ENCODE measurements at regions not wholly inside any gene's neighbourhood (a gene's known extent, or its start where the extent isn't known, plus 50 kb on each side); places are given as distances from the start of the nearest gene placed in this dataset.

DNA sequence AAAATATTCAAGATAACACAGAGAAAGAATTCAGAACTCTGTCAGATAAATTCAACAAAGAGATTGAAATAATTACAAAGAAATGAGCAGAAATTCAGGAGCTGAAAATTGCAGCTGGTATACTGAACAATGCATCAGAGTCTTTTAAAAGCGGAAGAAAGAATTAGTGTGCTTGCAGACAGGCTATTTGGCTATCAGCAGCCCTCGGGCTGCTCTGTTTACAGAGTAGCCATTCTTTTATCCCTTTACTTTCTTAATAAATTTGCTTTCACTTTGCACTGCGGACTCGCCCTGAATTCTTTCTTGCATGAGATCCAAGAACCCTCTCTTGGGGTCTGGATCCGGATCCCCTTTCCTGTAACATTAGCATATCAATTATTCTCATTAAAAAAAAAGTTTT, 1040.0 kb downstream of the SORCS3 start:
- no peak overlapping the region for H3K4me3 ChIP-seq (ENCODE audit: low read depth, low read length)
- POLR2A ChIA-PET, result no interaction called here
- no peak for DNase-seq
- Mint-ChIP-seq H3K4me1 (ENCODE audit: low read depth, unreplicated experiment) (no peaks in the 10 kb centered on the region), H3K9me3 (ENCODE audit: unreplicated experiment) (peaks cover 6% of the 10 kb centered on the region), H3K36me3 (ENCODE audit: insufficient read depth, unreplicated experiment) (no peaks in the 10 kb centered on the region), H3K27ac (ENCODE audit: unreplicated experiment) (no peak overlapping the region), H3K4me3 (ENCODE audit: unreplicated experiment) (no peak overlapping the region), H3K27me3 (ENCODE audit: insufficient read depth, unreplicated experiment) (no peaks in the 10 kb centered on the region)
- intact Hi-C loops (cut with micrococcal nuclease; ENCODE audit: unreplicated experiment), result no loop called here
- BruUV-seq (replicated peaks), result no TSS peak
- TF ChIP-seq, protein P1, sequence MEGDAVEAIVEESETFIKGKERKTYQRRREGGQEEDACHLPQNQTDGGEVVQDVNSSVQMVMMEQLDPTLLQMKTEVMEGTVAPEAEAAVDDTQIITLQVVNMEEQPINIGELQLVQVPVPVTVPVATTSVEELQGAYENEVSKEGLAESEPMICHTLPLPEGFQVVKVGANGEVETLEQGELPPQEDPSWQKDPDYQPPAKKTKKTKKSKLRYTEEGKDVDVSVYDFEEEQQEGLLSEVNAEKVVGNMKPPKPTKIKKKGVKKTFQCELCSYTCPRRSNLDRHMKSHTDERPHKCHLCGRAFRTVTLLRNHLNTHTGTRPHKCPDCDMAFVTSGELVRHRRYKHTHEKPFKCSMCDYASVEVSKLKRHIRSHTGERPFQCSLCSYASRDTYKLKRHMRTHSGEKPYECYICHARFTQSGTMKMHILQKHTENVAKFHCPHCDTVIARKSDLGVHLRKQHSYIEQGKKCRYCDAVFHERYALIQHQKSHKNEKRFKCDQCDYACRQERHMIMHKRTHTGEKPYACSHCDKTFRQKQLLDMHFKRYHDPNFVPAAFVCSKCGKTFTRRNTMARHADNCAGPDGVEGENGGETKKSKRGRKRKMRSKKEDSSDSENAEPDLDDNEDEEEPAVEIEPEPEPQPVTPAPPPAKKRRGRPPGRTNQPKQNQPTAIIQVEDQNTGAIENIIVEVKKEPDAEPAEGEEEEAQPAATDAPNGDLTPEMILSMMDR (IDR thresholded peaks at IDR 0.05; ENCODE audit: insufficient read depth in 1 of 2, low read depth in 1 of 2, low read length in 1 of 2, severe bottlenecking in 1 of 2, unreplicated experiment in 1 of 2), result no peak
- H3K9me3 ChIP-seq, result no peaks in the 10 kb centered on the region
- H3K36me3 ChIP-seq (ENCODE audit: control insufficient read depth, insufficient read depth, low read length), result no peaks in the 10 kb centered on the region
- no peaks in the 10 kb centered on the region for H3K4me1 ChIP-seq
- no peaks in the 10 kb centered on the region for H3K27me3 ChIP-seq (replicated peaks; ENCODE audit: control insufficient read depth, insufficient read depth, low read length)
- CTCF ChIA-PET, result no interaction called here

DNA sequence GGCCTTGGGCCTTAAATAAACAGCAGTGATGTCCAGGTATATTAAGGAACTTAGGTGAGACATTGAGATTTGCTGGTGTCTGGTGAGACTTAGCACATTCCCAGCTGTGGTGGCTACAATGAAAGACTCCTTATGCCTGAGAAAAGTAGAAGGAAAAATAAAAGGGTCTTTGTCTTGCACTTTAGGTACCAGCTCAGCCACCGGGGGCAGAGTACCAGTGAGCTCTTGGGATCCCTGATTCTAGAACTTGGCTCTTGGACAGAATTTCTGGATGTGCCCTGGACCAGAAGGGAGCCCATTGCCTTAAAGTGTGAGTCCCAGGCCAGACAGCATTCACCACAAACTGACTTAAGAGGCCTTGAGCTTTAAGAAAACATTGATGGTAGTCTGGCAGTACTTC, 1038.7 kb downstream of the SORCS3 start:
- no peaks in the 10 kb centered on the region for H3K9me3 ChIP-seq

DNA sequence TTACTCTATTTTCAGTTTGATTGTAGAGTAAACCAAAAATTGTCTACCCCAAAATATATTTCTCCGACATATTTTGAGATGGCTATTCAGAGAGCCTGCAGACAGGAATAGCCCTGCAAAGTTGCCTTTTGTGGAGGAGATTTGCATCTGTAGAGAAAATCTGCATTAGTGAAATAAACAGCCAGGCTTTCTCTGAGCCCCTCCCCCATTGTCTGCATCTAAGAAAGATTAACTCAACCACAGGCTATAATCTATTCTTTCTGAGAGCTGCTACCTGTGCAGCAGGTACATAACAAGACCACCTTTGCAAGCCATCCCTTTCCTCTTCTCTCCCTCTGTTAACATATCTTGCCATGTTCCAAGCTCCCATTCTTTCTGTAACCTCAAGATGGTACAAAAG, 1034.2 kb downstream of the SORCS3 start:
- H3K4me1 ChIP-seq, result no peaks in the 10 kb centered on the region
- H3K27me3 ChIP-seq (replicated peaks; ENCODE audit: control insufficient read depth, insufficient read depth, low read length), result no peaks in the 10 kb centered on the region
- Mint-ChIP-seq H3K4me3 (ENCODE audit: unreplicated experiment) (no peak overlapping the region), H3K36me3 (ENCODE audit: insufficient read depth, unreplicated experiment) (no peaks in the 10 kb centered on the region), H3K9me3 (ENCODE audit: unreplicated experiment) (peaks cover 9% of the 10 kb centered on the region), H3K27me3 (ENCODE audit: insufficient read depth, unreplicated experiment) (no peaks in the 10 kb centered on the region), H3K4me1 (ENCODE audit: low read depth, unreplicated experiment) (no peaks in the 10 kb centered on the region), H3K27ac (ENCODE audit: unreplicated experiment) (no peak overlapping the region)
- no peaks in the 10 kb centered on the region for H3K36me3 ChIP-seq (ENCODE audit: control insufficient read depth, insufficient read depth, low read length)
- TF ChIP-seq, protein P1 (IDR thresholded peaks at IDR 0.05; ENCODE audit: insufficient read depth in 1 of 2, low read depth in 1 of 2, low read length in 1 of 2, severe bottlenecking in 1 of 2, unreplicated experiment in 1 of 2), result no peak
- no peak overlapping the region for H3K4me3 ChIP-seq (ENCODE audit: low read depth, low read length)
- no peak for DNase-seq
- ChIA-PET CTCF (no interaction called here), POLR2A (no interaction called here)
- no peaks in the 10 kb centered on the region for H3K9me3 ChIP-seq
- intact Hi-C loops (cut with micrococcal nuclease; ENCODE audit: unreplicated experiment), result no loop called here
- BruUV-seq (replicated peaks), result no TSS peak

More for the DNA sequence above, 1038.7 kb downstream of the SORCS3 start:
- ChIA-PET CTCF (no interaction called here), POLR2A (no interaction called here)
- Mint-ChIP-seq H3K4me1 (ENCODE audit: low read depth, unreplicated experiment) (no peaks in the 10 kb centered on the region), H3K9me3 (ENCODE audit: unreplicated experiment) (peaks cover 16% of the 10 kb centered on the region), H3K27ac (ENCODE audit: unreplicated experiment) (no peak overlapping the region), H3K36me3 (ENCODE audit: insufficient read depth, unreplicated experiment) (no peaks in the 10 kb centered on the region), H3K27me3 (ENCODE audit: insufficient read depth, unreplicated experiment) (no peaks in the 10 kb centered on the region), H3K4me3 (ENCODE audit: unreplicated experiment) (no peak overlapping the region)
- no TSS peak for BruUV-seq (replicated peaks)
- intact Hi-C loops (cut with micrococcal nuclease; ENCODE audit: unreplicated experiment), result no loop called here
- no peaks in the 10 kb centered on the region for H3K36me3 ChIP-seq (ENCODE audit: control insufficient read depth, insufficient read depth, low read length)
- no peaks in the 10 kb centered on the region for H3K4me1 ChIP-seq
- TF ChIP-seq, protein P1 (IDR thresholded peaks at IDR 0.05; ENCODE audit: insufficient read depth in 1 of 2, low read depth in 1 of 2, low read length in 1 of 2, severe bottlenecking in 1 of 2, unreplicated experiment in 1 of 2), result no peak
- DNase-seq, result no peak
- no peaks in the 10 kb centered on the region for H3K27me3 ChIP-seq (replicated peaks; ENCODE audit: control insufficient read depth, insufficient read depth, low read length)
- no peak overlapping the region for H3K4me3 ChIP-seq (ENCODE audit: low read depth, low read length)

Measured in Caco-2 (cell line).